ENCODE measurements at regions not wholly inside any gene's neighbourhood (a gene's known extent, or its start where the extent isn't known, plus 50 kb on each side); places are given as distances from the start of the nearest gene placed in this dataset.

DNA sequence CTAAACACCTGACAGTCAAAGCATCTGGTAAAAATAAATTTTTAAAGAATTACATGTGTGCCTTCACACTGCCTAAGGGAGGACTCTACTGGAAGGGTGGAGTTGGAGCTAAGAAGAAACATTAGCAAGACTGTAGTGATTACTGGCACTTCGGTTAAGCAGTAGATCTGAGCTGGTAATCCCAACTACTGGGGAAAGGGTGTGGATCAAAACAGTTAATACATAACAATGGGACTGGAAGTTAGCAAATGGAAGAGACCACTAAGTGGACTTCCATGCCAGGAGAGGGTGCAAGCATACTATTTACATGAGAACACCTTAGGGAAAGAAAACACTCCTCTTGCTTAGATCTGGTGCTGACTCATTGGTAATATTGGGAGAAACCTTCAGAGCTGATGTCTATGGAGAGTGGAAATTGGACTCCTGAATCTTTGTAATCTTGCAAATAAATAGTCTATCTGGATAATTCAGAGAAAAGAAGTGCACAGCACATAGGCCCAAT, 519.6 kb upstream of the LINC00305 start:
- H3K4me1 ChIP-seq (ENCODE audit: control insufficient read depth, low read depth, low read length): peaks cover 4% of the 10 kb centered on the region
- H3K27ac ChIP-seq (ENCODE audit: low read length): no peak overlapping the region
- H3K4me3 ChIP-seq (ENCODE audit: low read length): no peak overlapping the region
- H3K36me3 ChIP-seq (ENCODE audit: control insufficient read depth, low read depth, low read length): no peaks in the 10 kb centered on the region
- no peak overlapping the region for H3K9ac ChIP-seq (ENCODE audit: low read length)
- no peaks in the 10 kb centered on the region for H3K9me3 ChIP-seq (ENCODE audit: control insufficient read depth, low read depth, low read length)
- no peaks in the 10 kb centered on the region for H3K27me3 ChIP-seq (ENCODE audit: control insufficient read depth, insufficient read depth, low read length)

DNA sequence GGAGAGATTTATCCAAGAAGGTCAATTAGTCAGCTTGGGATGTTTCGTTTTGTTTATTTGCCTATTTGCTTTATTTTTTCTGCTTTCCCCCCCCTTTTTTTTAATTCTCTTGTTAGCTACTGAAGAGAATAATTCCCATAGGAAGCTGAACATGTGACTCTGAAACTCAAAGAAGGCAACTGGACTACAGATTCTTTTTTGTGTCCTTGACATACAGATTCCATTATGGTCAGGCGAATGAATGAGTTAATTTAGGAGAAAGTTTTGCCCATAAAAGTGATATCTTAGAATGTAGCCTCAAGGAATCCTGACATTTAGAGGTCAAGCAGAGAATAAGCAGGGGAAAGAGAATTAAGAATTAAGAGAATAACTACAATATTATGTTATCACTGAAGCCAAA, 514.2 kb upstream of the LINC00305 start:
- Histone ChIP-seq H3K27ac (ENCODE audit: low read length) (no peak overlapping the region), H3K4me1 (ENCODE audit: control insufficient read depth, low read depth, low read length) (no peaks in the 10 kb centered on the region), H3K27me3 (ENCODE audit: control insufficient read depth, insufficient read depth, low read length) (no peaks in the 10 kb centered on the region), H3K4me3 (ENCODE audit: low read length) (no peak overlapping the region), H3K9me3 (ENCODE audit: control insufficient read depth, low read depth, low read length) (no peaks in the 10 kb centered on the region), H3K36me3 (ENCODE audit: control insufficient read depth, low read depth, low read length) (no peaks in the 10 kb centered on the region), H3K9ac (ENCODE audit: low read length) (no peak overlapping the region)

DNA sequence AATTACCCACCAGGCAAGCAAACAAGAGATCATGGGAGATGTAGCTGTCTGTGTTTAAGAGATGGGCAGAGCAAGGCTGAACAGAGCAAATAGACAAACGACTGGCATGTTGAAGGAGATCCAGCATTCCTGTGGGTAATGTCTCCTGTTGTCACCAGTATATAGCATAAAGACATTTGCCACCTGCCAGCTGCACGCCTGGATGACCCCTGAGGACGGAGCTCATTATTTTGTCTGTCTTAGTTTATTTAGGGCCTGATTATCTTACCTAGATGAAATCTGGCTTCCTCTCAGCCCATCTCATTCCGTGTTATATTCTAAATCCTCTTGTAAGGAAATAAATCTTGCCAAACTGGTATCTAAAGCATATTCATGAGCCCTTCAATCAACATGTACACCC, 510.3 kb upstream of the LINC00305 start:
- H3K9ac ChIP-seq (ENCODE audit: low read length): no peak overlapping the region
- no peak overlapping the region for H3K27ac ChIP-seq (ENCODE audit: low read length)
- H3K36me3 ChIP-seq (ENCODE audit: control insufficient read depth, low read depth, low read length): no peaks in the 10 kb centered on the region
- H3K4me1 ChIP-seq (ENCODE audit: control insufficient read depth, low read depth, low read length): no peaks in the 10 kb centered on the region
- no peaks in the 10 kb centered on the region for H3K9me3 ChIP-seq (ENCODE audit: control insufficient read depth, low read depth, low read length)
- H3K27me3 ChIP-seq (ENCODE audit: control insufficient read depth, insufficient read depth, low read length): no peaks in the 10 kb centered on the region
- no peak overlapping the region for H3K4me3 ChIP-seq (ENCODE audit: low read length)

DNA sequence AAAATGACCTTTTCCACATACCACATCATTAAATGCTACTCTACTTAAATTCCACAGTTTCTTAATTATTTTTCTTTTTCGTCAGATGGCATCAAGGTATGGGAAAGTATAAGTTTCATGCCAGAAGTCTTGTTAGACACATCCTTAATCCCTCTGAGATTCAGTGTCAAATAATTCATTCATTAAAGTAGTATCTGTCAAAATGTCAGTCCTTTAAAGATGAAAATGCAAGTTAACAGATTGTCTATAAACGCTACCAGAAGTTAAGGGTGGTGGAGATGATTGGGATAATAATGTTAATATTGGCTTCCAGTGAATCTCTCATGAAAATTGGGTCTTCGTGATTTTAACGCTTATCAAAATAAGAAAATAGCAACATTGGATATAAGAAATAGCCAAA, 504.2 kb upstream of the LINC00305 start:
- Histone ChIP-seq H3K4me1 (ENCODE audit: control insufficient read depth, low read depth, low read length) (no peaks in the 10 kb centered on the region), H3K27ac (ENCODE audit: low read length) (no peak overlapping the region), H3K36me3 (ENCODE audit: control insufficient read depth, low read depth, low read length) (no peaks in the 10 kb centered on the region), H3K9me3 (ENCODE audit: control insufficient read depth, low read depth, low read length) (no peaks in the 10 kb centered on the region), H3K27me3 (ENCODE audit: control insufficient read depth, insufficient read depth, low read length) (no peaks in the 10 kb centered on the region), H3K9ac (ENCODE audit: low read length) (no peak overlapping the region), H3K4me3 (ENCODE audit: low read length) (no peak overlapping the region)

DNA sequence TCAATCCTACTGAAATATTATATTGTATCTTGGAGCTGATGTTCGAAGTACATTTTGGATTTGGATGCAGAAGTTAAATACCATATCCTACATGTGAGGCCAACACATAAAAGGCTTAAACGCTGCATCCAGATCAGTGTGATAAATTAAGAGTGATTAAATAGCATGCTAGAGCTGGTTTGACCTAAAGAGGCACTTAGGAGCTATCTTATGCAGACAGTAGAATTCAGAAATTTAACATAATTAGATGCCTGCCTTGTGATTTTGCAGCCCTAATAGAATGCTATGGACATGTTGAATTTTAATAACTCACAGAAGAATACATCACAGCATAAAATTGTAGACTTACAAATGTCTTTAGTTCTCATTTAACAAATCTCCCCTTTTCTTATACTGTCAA, 501.2 kb upstream of the LINC00305 start:
- no peaks in the 10 kb centered on the region for H3K36me3 ChIP-seq (ENCODE audit: control insufficient read depth, low read depth, low read length)
- no peak overlapping the region for H3K4me3 ChIP-seq (ENCODE audit: low read length)
- no peaks in the 10 kb centered on the region for H3K9me3 ChIP-seq (ENCODE audit: control insufficient read depth, low read depth, low read length)
- no peak overlapping the region for H3K9ac ChIP-seq (ENCODE audit: low read length)
- H3K27ac ChIP-seq (ENCODE audit: low read length): no peak overlapping the region
- H3K27me3 ChIP-seq (ENCODE audit: control insufficient read depth, insufficient read depth, low read length): no peaks in the 10 kb centered on the region
- H3K4me1 ChIP-seq (ENCODE audit: control insufficient read depth, low read depth, low read length): no peaks in the 10 kb centered on the region

DNA sequence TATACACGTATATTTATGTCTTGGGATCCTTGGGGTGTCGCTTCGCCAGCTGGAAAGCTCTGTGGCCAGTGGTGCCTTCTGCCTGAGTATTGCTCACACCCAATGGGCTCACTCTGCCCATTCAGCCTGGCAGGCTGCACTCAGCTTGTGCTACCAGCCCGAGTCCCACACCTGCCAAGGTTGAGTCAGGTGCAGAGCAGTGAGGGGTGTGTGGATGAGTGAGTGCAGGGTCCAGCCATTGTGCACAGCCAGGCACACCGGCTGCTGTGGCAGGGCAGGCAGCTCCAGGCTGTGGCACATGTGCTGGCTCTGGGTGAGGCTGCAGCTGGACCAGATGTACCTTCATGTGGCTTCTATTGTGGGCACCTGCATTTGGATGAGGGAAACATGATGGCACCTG, 496.9 kb upstream of the LINC00305 start:
- Histone ChIP-seq H3K4me1 (ENCODE audit: control insufficient read depth, low read depth, low read length) (no peaks in the 10 kb centered on the region), H3K9me3 (ENCODE audit: control insufficient read depth, low read depth, low read length) (no peaks in the 10 kb centered on the region), H3K9ac (ENCODE audit: low read length) (no peak overlapping the region), H3K27ac (ENCODE audit: low read length) (no peak overlapping the region), H3K27me3 (ENCODE audit: control insufficient read depth, insufficient read depth, low read length) (no peaks in the 10 kb centered on the region), H3K36me3 (ENCODE audit: control insufficient read depth, low read depth, low read length) (no peaks in the 10 kb centered on the region), H3K4me3 (ENCODE audit: low read length) (no peak overlapping the region)

DNA sequence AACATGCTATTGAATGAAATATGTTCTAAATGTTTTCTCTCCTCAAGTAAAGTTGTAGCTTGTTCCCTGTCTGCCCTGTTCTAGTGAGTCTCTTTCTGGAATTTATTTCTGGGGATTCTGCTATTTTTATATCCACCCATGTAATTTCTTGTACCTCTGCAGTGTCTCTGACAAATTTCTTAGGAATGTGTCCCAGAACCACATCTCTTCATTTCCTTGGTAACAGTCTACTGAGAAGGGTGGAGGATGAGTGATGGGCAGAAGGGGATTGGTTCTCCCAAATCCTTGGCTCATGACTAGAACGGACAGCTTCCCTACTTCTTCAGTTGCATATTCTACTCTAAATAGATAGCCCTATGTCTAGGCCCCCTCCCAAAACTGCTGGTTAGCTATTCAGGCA, 490.6 kb upstream of the LINC00305 start:
- Histone ChIP-seq H3K27me3 (ENCODE audit: control insufficient read depth, insufficient read depth, low read length) (no peaks in the 10 kb centered on the region), H3K27ac (ENCODE audit: low read length) (no peak overlapping the region)

DNA sequence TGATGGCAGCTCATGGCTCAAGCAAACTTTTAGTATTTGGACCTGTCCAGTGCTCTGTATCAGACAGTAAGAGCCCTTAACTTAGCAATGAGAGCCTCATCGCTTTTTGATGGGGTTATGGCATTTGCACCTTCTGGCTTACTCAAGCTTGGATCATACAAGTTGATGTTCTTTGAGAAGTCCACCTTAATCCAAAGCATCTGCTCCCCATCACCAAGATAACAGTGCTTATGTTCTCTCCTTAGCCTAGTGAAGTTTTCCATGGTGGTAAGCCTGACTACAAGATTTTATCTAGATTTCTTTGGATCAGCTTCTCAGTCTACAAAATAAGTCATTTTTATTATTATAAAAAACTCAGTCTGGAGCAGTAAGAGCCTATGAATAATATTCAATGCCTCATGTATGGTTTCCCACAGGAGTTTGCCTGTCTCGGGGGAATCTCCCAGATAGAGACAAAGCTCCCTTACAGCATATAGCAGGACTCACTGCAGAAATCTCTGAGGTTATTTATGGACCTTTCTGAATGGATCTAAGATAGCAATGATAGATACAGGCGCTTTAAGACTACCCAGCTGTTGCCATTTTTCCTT, 472.2 kb upstream of the LINC00305 start:
- H3K9me3 ChIP-seq (ENCODE audit: control insufficient read depth, low read depth, low read length): no peaks in the 10 kb centered on the region
- no peak overlapping the region for H3K27ac ChIP-seq (ENCODE audit: low read length)
- no peaks in the 10 kb centered on the region for H3K27me3 ChIP-seq (ENCODE audit: control insufficient read depth, insufficient read depth, low read length)
- H3K9ac ChIP-seq (ENCODE audit: low read length): no peak overlapping the region
- no peaks in the 10 kb centered on the region for H3K4me1 ChIP-seq (ENCODE audit: control insufficient read depth, low read depth, low read length)
- no peaks in the 10 kb centered on the region for H3K36me3 ChIP-seq (ENCODE audit: control insufficient read depth, low read depth, low read length)
- no peak overlapping the region for H3K4me3 ChIP-seq (ENCODE audit: low read length)

More for the DNA sequence above, 490.6 kb upstream of the LINC00305 start:
- Histone ChIP-seq H3K4me3 (ENCODE audit: low read length) (no peak overlapping the region), H3K4me1 (ENCODE audit: control insufficient read depth, low read depth, low read length) (no peaks in the 10 kb centered on the region), H3K9ac (ENCODE audit: low read length) (no peak overlapping the region), H3K36me3 (ENCODE audit: control insufficient read depth, low read depth, low read length) (no peaks in the 10 kb centered on the region), H3K9me3 (ENCODE audit: control insufficient read depth, low read depth, low read length) (no peaks in the 10 kb centered on the region)

DNA sequence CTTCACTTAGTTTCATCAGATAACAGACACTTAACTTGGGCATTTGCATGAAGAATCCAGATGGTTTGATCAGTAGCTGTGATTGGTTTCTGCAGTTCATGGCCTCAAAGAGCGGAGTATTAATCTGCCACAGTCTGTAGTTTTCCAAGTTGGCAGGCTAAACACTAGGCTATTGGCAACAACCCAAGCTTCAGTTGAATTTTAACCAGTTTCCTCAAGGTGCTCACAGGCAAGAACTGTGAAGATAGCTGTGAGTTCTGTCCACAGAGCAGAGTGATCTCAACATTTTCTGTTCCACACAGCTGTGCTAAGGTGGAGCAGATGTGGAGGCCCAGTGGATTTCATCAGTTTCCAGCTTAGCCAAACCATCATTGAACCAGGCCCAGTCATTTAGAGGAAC, 469.5 kb upstream of the LINC00305 start:
- Histone ChIP-seq H3K4me1 (ENCODE audit: control insufficient read depth, low read depth, low read length) (no peaks in the 10 kb centered on the region), H3K27ac (ENCODE audit: low read length) (no peak overlapping the region), H3K9ac (ENCODE audit: low read length) (no peak overlapping the region), H3K27me3 (ENCODE audit: control insufficient read depth, insufficient read depth, low read length) (no peaks in the 10 kb centered on the region), H3K36me3 (ENCODE audit: control insufficient read depth, low read depth, low read length) (no peaks in the 10 kb centered on the region), H3K9me3 (ENCODE audit: control insufficient read depth, low read depth, low read length) (no peaks in the 10 kb centered on the region), H3K4me3 (ENCODE audit: low read length) (no peak overlapping the region)

DNA sequence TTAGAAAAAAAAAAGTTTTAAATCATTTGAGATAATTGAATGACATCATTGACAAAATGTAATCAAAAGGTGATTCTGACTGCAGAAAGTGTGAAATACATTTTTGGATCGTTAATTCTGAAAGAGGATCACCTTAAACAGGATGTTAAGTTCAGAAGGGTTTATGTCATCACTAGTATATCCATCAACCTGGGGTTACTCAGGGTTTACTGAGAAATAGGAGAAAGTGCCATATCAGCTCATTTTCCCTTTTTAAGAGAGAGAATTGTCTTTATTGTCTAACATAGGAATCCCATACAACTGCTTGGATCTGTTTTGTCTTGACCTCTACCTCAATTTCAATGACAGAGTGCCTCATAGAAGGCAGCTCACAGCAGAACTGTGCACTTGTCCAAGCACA, 466.1 kb upstream of the LINC00305 start:
- no peaks in the 10 kb centered on the region for H3K9me3 ChIP-seq (ENCODE audit: control insufficient read depth, low read depth, low read length)
- H3K36me3 ChIP-seq (ENCODE audit: control insufficient read depth, low read depth, low read length): no peaks in the 10 kb centered on the region
- no peaks in the 10 kb centered on the region for H3K4me1 ChIP-seq (ENCODE audit: control insufficient read depth, low read depth, low read length)
- H3K9ac ChIP-seq (ENCODE audit: low read length): no peak overlapping the region
- no peak overlapping the region for H3K4me3 ChIP-seq (ENCODE audit: low read length)
- H3K27me3 ChIP-seq (ENCODE audit: control insufficient read depth, insufficient read depth, low read length): no peaks in the 10 kb centered on the region
- no peak overlapping the region for H3K27ac ChIP-seq (ENCODE audit: low read length)

DNA sequence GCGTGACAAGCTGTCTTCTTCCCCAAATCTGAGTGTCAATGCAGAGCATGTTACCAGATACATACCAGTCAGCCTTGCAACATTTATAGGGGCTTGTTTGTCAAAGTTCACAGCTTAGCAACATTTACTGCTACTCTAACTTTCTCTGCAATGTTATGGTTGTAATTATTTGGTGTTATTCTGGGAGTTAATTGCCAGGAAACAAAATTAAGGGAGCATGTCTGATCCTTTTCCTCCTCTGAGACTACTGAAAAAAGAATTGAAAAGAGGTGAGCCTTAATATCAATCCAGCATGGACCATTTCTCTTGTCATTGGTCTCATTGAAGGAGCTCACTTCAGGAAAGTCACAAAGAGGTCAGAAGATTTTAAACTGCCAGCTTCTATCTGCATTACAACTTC, 465.6 kb upstream of the LINC00305 start:
- no peaks in the 10 kb centered on the region for H3K4me1 ChIP-seq (ENCODE audit: control insufficient read depth, low read depth, low read length)
- no peak overlapping the region for H3K9ac ChIP-seq (ENCODE audit: low read length)
- H3K4me3 ChIP-seq (ENCODE audit: low read length): no peak overlapping the region
- no peak overlapping the region for H3K27ac ChIP-seq (ENCODE audit: low read length)
- no peaks in the 10 kb centered on the region for H3K36me3 ChIP-seq (ENCODE audit: control insufficient read depth, low read depth, low read length)
- no peaks in the 10 kb centered on the region for H3K27me3 ChIP-seq (ENCODE audit: control insufficient read depth, insufficient read depth, low read length)
- no peaks in the 10 kb centered on the region for H3K9me3 ChIP-seq (ENCODE audit: control insufficient read depth, low read depth, low read length)

DNA sequence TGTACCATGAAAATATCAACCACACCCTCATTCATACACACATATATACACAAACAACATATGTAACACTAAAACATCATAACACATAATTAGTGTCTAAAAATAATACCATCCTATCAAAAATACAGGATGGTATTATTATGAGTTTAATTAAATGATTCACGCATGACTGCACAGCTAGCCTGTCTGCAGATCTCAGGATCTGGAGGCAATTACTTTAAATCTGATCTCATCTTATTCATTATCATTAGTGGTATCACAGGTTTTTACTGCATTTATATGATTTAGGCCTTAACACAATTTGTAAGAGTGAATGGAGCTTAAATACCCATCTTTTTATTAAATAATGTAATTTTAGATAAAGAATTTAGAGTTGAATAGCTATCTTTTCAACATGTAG, 443.4 kb upstream of the LINC00305 start:
- no peaks in the 10 kb centered on the region for H3K9me3 ChIP-seq (ENCODE audit: control insufficient read depth, low read depth, low read length)
- no peaks in the 10 kb centered on the region for H3K36me3 ChIP-seq (ENCODE audit: control insufficient read depth, low read depth, low read length)
- no peak overlapping the region for H3K4me3 ChIP-seq (ENCODE audit: low read length)
- H3K27ac ChIP-seq (ENCODE audit: low read length): no peak overlapping the region
- no peak overlapping the region for H3K9ac ChIP-seq (ENCODE audit: low read length)
- H3K4me1 ChIP-seq (ENCODE audit: control insufficient read depth, low read depth, low read length): no peaks in the 10 kb centered on the region
- no peaks in the 10 kb centered on the region for H3K27me3 ChIP-seq (ENCODE audit: control insufficient read depth, insufficient read depth, low read length)
